ENCODE measurements at regions not wholly inside any gene's neighbourhood (a gene's known extent, or its start where the extent isn't known, plus 50 kb on each side); places are given as distances from the start of the nearest gene placed in this dataset.

GRCh38 chr4:137209240-137209639 is 323.1 kb downstream of the PCDH18 start:
- Mint-ChIP-seq H3K4me1 (no peaks in the 10 kb centered on the region), H3K27ac (ENCODE audit: low read depth) (no peak overlapping the region), H3K9me3 (peaks cover 12% of the 10 kb centered on the region), H3K27me3 (no peaks in the 10 kb centered on the region), H3K36me3 (ENCODE audit: insufficient read depth) (no peaks in the 10 kb centered on the region), H3K4me3 (no peak overlapping the region)
- no peak for ATAC-seq (replicated peaks; ENCODE audit: extremely low read depth, poor library complexity, severe bottlenecking)
- DNase-seq (ENCODE audit: low spot score in 2 of 2): no peak

DNA sequence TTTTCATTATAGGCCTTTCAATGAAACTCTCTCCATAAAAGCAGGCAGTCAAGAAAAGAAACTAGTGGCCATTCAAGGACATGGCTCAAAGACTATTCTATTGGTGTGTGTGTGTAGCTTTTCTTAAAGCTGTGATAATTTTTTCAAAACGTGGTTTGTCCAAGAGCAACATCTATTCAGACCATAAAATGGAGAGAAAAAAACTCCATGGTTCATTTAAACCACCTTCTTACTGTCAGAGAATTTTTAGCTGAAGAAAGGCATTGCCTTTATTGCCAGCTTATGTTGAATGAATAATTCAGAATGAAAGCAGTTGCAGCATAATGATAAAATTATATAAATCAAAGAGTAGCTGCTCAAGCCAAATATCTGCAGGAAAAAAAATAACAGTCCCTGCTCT is 325.5 kb downstream of the PCDH18 start:
- ATAC-seq (replicated peaks; ENCODE audit: extremely low read depth, poor library complexity, severe bottlenecking) (no peak), DNase-seq (ENCODE audit: low spot score in 2 of 2) (no peak)
- no peaks in the 10 kb centered on the region for H3K4me1 Mint-ChIP-seq
- H3K27ac Mint-ChIP-seq (ENCODE audit: low read depth): no peak overlapping the region
- peaks cover 7% of the 10 kb centered on the region for H3K9me3 Mint-ChIP-seq
- H3K27me3 Mint-ChIP-seq: no peaks in the 10 kb centered on the region
- H3K4me3 Mint-ChIP-seq: no peak overlapping the region
- H3K36me3 Mint-ChIP-seq (ENCODE audit: insufficient read depth): no peaks in the 10 kb centered on the region

GRCh38 chr4:137203601-137204000 is 328.7 kb downstream of the PCDH18 start:
- DNase-seq (ENCODE audit: low spot score in 2 of 2): no peak
- no peaks in the 10 kb centered on the region for H3K27me3 Mint-ChIP-seq
- H3K4me3 Mint-ChIP-seq: no peak overlapping the region
- no peak overlapping the region for H3K27ac Mint-ChIP-seq (ENCODE audit: low read depth)
- ATAC-seq (replicated peaks; ENCODE audit: extremely low read depth, poor library complexity, severe bottlenecking): no peak
- no peaks in the 10 kb centered on the region for H3K9me3 Mint-ChIP-seq
- H3K4me1 Mint-ChIP-seq: no peaks in the 10 kb centered on the region
- no peaks in the 10 kb centered on the region for H3K36me3 Mint-ChIP-seq (ENCODE audit: insufficient read depth)

GRCh38 chr4:137200322-137200721 is 332.0 kb downstream of the PCDH18 start:
- H3K36me3 Mint-ChIP-seq (ENCODE audit: insufficient read depth): no peaks in the 10 kb centered on the region
- ATAC-seq (replicated peaks; ENCODE audit: extremely low read depth, poor library complexity, severe bottlenecking) (no peak), DNase-seq (ENCODE audit: low spot score in 2 of 2) (no peak)
- no peaks in the 10 kb centered on the region for H3K27me3 Mint-ChIP-seq
- H3K4me1 Mint-ChIP-seq: no peaks in the 10 kb centered on the region
- no peak overlapping the region for H3K27ac Mint-ChIP-seq (ENCODE audit: low read depth)
- H3K9me3 Mint-ChIP-seq: no peaks in the 10 kb centered on the region
- H3K4me3 Mint-ChIP-seq: no peak overlapping the region

- Mint-ChIP-seq H3K4me1 (no peaks in the 10 kb centered on the region), H3K27me3 (no peaks in the 10 kb centered on the region), H3K9me3 (no peaks in the 10 kb centered on the region), H3K27ac (ENCODE audit: low read depth) (no peak overlapping the region), H3K36me3 (ENCODE audit: insufficient read depth) (no peaks in the 10 kb centered on the region), H3K4me3 (no peak overlapping the region)
- DNase-seq (ENCODE audit: low spot score in 2 of 2) (no peak), ATAC-seq (replicated peaks; ENCODE audit: extremely low read depth, poor library complexity, severe bottlenecking) (no peak)
Measured at GRCh38 chr4:137198791-137199190, 333.5 kb downstream of the PCDH18 start.

DNA sequence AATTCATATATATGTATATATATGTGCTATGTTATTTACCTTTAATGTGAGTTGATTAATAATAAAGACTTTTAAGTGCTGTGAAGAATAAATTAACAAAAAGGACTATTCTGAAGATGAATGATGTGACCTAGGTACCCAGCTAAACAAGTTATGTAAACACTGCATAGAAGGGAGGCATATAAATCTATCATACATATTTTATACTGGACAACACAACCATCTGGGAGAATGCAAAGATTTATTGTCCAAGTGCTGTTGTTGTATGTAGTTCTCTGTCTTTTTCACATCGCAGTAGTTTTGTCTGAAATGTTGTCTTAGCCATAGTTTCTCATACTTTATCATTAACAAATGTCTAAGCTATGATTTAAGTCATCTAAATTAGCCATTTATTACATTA is 337.6 kb downstream of the PCDH18 start:
- H3K4me3 Mint-ChIP-seq: no peak overlapping the region

DNA sequence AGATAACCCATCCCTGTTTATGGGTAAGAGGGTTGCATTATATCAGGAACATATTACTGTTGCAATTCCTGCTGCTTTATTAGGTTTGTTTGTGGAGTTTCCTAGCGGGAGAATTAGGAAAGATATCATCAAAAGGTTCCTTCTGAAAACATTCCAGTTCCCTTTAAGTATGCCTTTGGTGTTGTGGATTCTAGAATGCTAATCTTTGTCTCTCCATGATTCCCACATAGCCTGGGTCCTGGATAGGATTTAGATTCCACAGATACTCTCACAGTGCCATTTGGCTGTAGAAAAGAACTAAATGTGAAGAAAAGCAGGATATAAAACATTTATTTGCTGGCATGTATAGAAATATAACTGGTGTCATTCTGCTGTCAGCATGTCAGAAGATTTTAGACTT is 338.7 kb downstream of the PCDH18 start:
- no peaks in the 10 kb centered on the region for H3K27me3 Mint-ChIP-seq
- ATAC-seq (replicated peaks; ENCODE audit: extremely low read depth, poor library complexity, severe bottlenecking) (no peak), DNase-seq (ENCODE audit: low spot score in 2 of 2) (no peak)
- no peak overlapping the region for H3K4me3 Mint-ChIP-seq
- H3K4me1 Mint-ChIP-seq: no peaks in the 10 kb centered on the region
- no peaks in the 10 kb centered on the region for H3K36me3 Mint-ChIP-seq (ENCODE audit: insufficient read depth)
- H3K9me3 Mint-ChIP-seq: peaks cover 20% of the 10 kb centered on the region
- no peak overlapping the region for H3K27ac Mint-ChIP-seq (ENCODE audit: low read depth)

More for the DNA sequence above, 337.6 kb downstream of the PCDH18 start:
- no peak overlapping the region for H3K27ac Mint-ChIP-seq (ENCODE audit: low read depth)
- ATAC-seq (replicated peaks; ENCODE audit: extremely low read depth, poor library complexity, severe bottlenecking): no peak
- H3K36me3 Mint-ChIP-seq (ENCODE audit: insufficient read depth): no peaks in the 10 kb centered on the region
- no peaks in the 10 kb centered on the region for H3K27me3 Mint-ChIP-seq
- no peaks in the 10 kb centered on the region for H3K4me1 Mint-ChIP-seq
- no peak for DNase-seq (ENCODE audit: low spot score in 2 of 2)
- peaks cover 17% of the 10 kb centered on the region for H3K9me3 Mint-ChIP-seq

GRCh38 chr4:137181293-137181899 is 350.9 kb downstream of the PCDH18 start:
- Mint-ChIP-seq H3K4me3 (no peak overlapping the region), H3K4me1 (no peaks in the 10 kb centered on the region), H3K36me3 (ENCODE audit: insufficient read depth) (no peaks in the 10 kb centered on the region), H3K9me3 (no peaks in the 10 kb centered on the region), H3K27ac (ENCODE audit: low read depth) (no peak overlapping the region), H3K27me3 (no peaks in the 10 kb centered on the region)
- DNase-seq (ENCODE audit: low spot score in 2 of 2) (no peak), ATAC-seq (replicated peaks; ENCODE audit: extremely low read depth, poor library complexity, severe bottlenecking) (no peak)

- DNase-seq (ENCODE audit: low spot score in 2 of 2) (no peak), ATAC-seq (replicated peaks; ENCODE audit: extremely low read depth, poor library complexity, severe bottlenecking) (no peak)
- H3K9me3 Mint-ChIP-seq: no peaks in the 10 kb centered on the region
- no peaks in the 10 kb centered on the region for H3K4me1 Mint-ChIP-seq
- no peaks in the 10 kb centered on the region for H3K27me3 Mint-ChIP-seq
- H3K27ac Mint-ChIP-seq (ENCODE audit: low read depth): no peak overlapping the region
- no peaks in the 10 kb centered on the region for H3K36me3 Mint-ChIP-seq (ENCODE audit: insufficient read depth)
- H3K4me3 Mint-ChIP-seq: no peak overlapping the region
Measured at GRCh38 chr4:137180349-137180748, 351.9 kb downstream of the PCDH18 start.

- DNase-seq (ENCODE audit: low spot score in 2 of 2): no peak
- no peaks in the 10 kb centered on the region for H3K4me1 Mint-ChIP-seq
- H3K9me3 Mint-ChIP-seq: peaks cover 16% of the 10 kb centered on the region
- no peaks in the 10 kb centered on the region for H3K36me3 Mint-ChIP-seq (ENCODE audit: insufficient read depth)
- H3K27ac Mint-ChIP-seq (ENCODE audit: low read depth): no peak overlapping the region
- no peak overlapping the region for H3K4me3 Mint-ChIP-seq
- no peak for ATAC-seq (replicated peaks; ENCODE audit: extremely low read depth, poor library complexity, severe bottlenecking)
- H3K27me3 Mint-ChIP-seq: no peaks in the 10 kb centered on the region
Measured at GRCh38 chr4:137156807-137157206, 375.5 kb downstream of the PCDH18 start.

- DNase-seq (ENCODE audit: low spot score in 2 of 2) (no peak), ATAC-seq (replicated peaks; ENCODE audit: extremely low read depth, poor library complexity, severe bottlenecking) (no peak)
Measured at GRCh38 chr4:137156054-137156453, 376.2 kb downstream of the PCDH18 start.

GRCh38 chr4:137131201-137131600 is 401.1 kb downstream of the PCDH18 start:
- Mint-ChIP-seq H3K4me3 (no peak overlapping the region), H3K27me3 (no peaks in the 10 kb centered on the region), H3K27ac (ENCODE audit: low read depth) (no peak overlapping the region), H3K9me3 (peaks cover 24% of the 10 kb centered on the region), H3K36me3 (ENCODE audit: insufficient read depth) (no peaks in the 10 kb centered on the region), H3K4me1 (no peaks in the 10 kb centered on the region)
- DNase-seq (ENCODE audit: low spot score in 2 of 2): no peak
- ATAC-seq (replicated peaks; ENCODE audit: extremely low read depth, poor library complexity, severe bottlenecking): no peak

More at GRCh38 chr4:137156054-137156453, 376.2 kb downstream of the PCDH18 start:
- Mint-ChIP-seq H3K4me1 (no peaks in the 10 kb centered on the region), H3K36me3 (ENCODE audit: insufficient read depth) (no peaks in the 10 kb centered on the region), H3K9me3 (peaks cover 16% of the 10 kb centered on the region), H3K27ac (ENCODE audit: low read depth) (no peak overlapping the region), H3K4me3 (no peak overlapping the region), H3K27me3 (no peaks in the 10 kb centered on the region)

DNA sequence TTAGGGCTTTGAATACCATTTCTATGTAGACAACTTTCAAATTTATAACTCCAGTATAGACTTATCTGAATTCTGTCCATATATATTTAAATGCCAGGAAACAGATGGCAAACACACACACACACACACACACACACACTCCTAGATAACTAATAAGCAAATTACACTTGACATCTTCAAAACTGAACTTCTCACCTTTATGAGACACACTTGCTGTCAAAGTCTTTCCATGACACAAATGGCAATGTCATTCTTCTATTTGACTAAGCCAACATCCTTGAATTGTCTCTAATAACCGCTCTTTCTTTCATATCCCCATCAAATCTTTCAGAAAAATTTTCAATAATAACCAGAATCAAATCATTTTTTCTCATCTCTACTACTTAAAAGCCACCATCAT is 402.4 kb downstream of the PCDH18 start:
- H3K36me3 Mint-ChIP-seq (ENCODE audit: insufficient read depth): no peaks in the 10 kb centered on the region

GRCh38 chr4:137129441-137129840 is 402.9 kb downstream of the PCDH18 start:
- no peak for DNase-seq (ENCODE audit: low spot score in 2 of 2)
- H3K4me1 Mint-ChIP-seq: no peaks in the 10 kb centered on the region
- H3K4me3 Mint-ChIP-seq: no peak overlapping the region

More for the DNA sequence above, 402.4 kb downstream of the PCDH18 start:
- no peak for DNase-seq (ENCODE audit: low spot score in 2 of 2)
- H3K4me1 Mint-ChIP-seq: no peaks in the 10 kb centered on the region
- no peaks in the 10 kb centered on the region for H3K27me3 Mint-ChIP-seq
- ATAC-seq (replicated peaks; ENCODE audit: extremely low read depth, poor library complexity, severe bottlenecking): no peak
- peaks cover 28% of the 10 kb centered on the region for H3K9me3 Mint-ChIP-seq
- H3K27ac Mint-ChIP-seq (ENCODE audit: low read depth): no peak overlapping the region
- no peak overlapping the region for H3K4me3 Mint-ChIP-seq

More at GRCh38 chr4:137129441-137129840, 402.9 kb downstream of the PCDH18 start:
- Mint-ChIP-seq H3K9me3 (peaks cover 29% of the 10 kb centered on the region), H3K27me3 (no peaks in the 10 kb centered on the region), H3K27ac (ENCODE audit: low read depth) (no peak overlapping the region), H3K36me3 (ENCODE audit: insufficient read depth) (no peaks in the 10 kb centered on the region)
- no peak for ATAC-seq (replicated peaks; ENCODE audit: extremely low read depth, poor library complexity, severe bottlenecking)

Data from central memory CD8-positive, alpha-beta T cell (primary cell).